ENCODE measurements at regions not wholly inside any gene's neighbourhood (a gene's known extent, or its start where the extent isn't known, plus 50 kb on each side); places are given as distances from the start of the nearest gene placed in this dataset.

GRCh38 chr6:135655055-135655454, 157.5 kb upstream of the AHI1 start:
- H3K36me3 Mint-ChIP-seq (ENCODE audit: low read depth) = peaks cover 7% of the 10 kb centered on the region
- intact Hi-C loops (cut with DNase I, micrococcal nuclease) = no loop called here
- ChIA-PET POLR2A (no interaction called here), CTCF (interaction anchor here (0.6 to 0.7 kb wide), 2 partner anchors 378 to 589 kb away, joined by 3 to 4 read pairs; no protein-coding TSS in a partner anchor)
- ATAC-seq (no peak), DNase-seq (no peak)
- H3K27ac Mint-ChIP-seq = no peak overlapping the region
- peaks cover 8% of the 10 kb centered on the region for H3K4me1 Mint-ChIP-seq
- no peak overlapping the region for H3K4me3 Mint-ChIP-seq
- peaks cover 2% of the 10 kb centered on the region for H3K27me3 Mint-ChIP-seq
- peaks cover 26% of the 10 kb centered on the region for H3K9me3 Mint-ChIP-seq (ENCODE audit: low read depth)

GRCh38 chr6:135657207-135657606, 159.7 kb upstream of the AHI1 start:
- DNase-seq = no peak
- peaks cover 2% of the 10 kb centered on the region for H3K36me3 Mint-ChIP-seq (ENCODE audit: low read depth)
- ChIA-PET POLR2A (no interaction called here), CTCF (interaction anchor here (0.6 to 1.6 kb wide), 5 partner anchors 10 to 531 kb away, joined by 3 to 6 read pairs (median 4); no protein-coding TSS in a partner anchor)
- intact Hi-C loops (cut with DNase I, micrococcal nuclease) = no loop called here
- peak overlapping the region; percentile 43 for H3K27ac Mint-ChIP-seq
- H3K4me3 Mint-ChIP-seq = no peak overlapping the region
- H3K4me1 Mint-ChIP-seq = peaks cover under 1% of the 10 kb centered on the region
- H3K9me3 Mint-ChIP-seq (ENCODE audit: low read depth) = peaks cover 18% of the 10 kb centered on the region
- H3K27me3 Mint-ChIP-seq = peaks cover 7% of the 10 kb centered on the region
- ATAC-seq = no peak

- peaks cover 2% of the 10 kb centered on the region for H3K36me3 Mint-ChIP-seq (ENCODE audit: low read depth)
- intact Hi-C loops (cut with DNase I, micrococcal nuclease) = no loop called here
- H3K4me1 Mint-ChIP-seq = no peaks in the 10 kb centered on the region
- H3K27me3 Mint-ChIP-seq = peaks cover 10% of the 10 kb centered on the region
- no peak overlapping the region for H3K4me3 Mint-ChIP-seq
- POLR2A ChIA-PET = no interaction called here
- ATAC-seq (no peak), DNase-seq (no peak)
- no peak overlapping the region for H3K27ac Mint-ChIP-seq
- H3K9me3 Mint-ChIP-seq (ENCODE audit: low read depth) = peaks cover 18% of the 10 kb centered on the region
- CTCF ChIA-PET = no interaction called here
Observed at GRCh38 chr6:135658481-135658880, 160.9 kb upstream of the AHI1 start.

GRCh38 chr6:135658916-135659315, 161.4 kb upstream of the AHI1 start:
- intact Hi-C loops (cut with DNase I, micrococcal nuclease) = no loop called here
- Mint-ChIP-seq H3K4me3 (no peak overlapping the region), H3K27me3 (peaks cover 10% of the 10 kb centered on the region), H3K27ac (no peak overlapping the region), H3K9me3 (ENCODE audit: low read depth) (peaks cover 14% of the 10 kb centered on the region), H3K36me3 (ENCODE audit: low read depth) (peaks cover 2% of the 10 kb centered on the region), H3K4me1 (no peaks in the 10 kb centered on the region)
- POLR2A ChIA-PET = no interaction called here
- ATAC-seq (no peak), DNase-seq (no peak)
- CTCF ChIA-PET = no interaction called here

GRCh38 chr6:135664527-135664926, 167.0 kb upstream of the AHI1 start:
- CTCF ChIA-PET = no interaction called here

GRCh38 chr6:135665935-135666334, 168.4 kb upstream of the AHI1 start:
- H3K27ac Mint-ChIP-seq = no peak overlapping the region
- H3K4me3 Mint-ChIP-seq = no peak overlapping the region
- H3K27me3 Mint-ChIP-seq = peaks cover 16% of the 10 kb centered on the region
- DNase-seq (no peak), ATAC-seq (no peak)
- H3K36me3 Mint-ChIP-seq (ENCODE audit: low read depth) = no peaks in the 10 kb centered on the region
- CTCF ChIA-PET = interaction anchor here (0.6 to 0.9 kb wide), 3 partner anchors 73 to 547 kb away, joined by 3 read pairs; no protein-coding TSS in a partner anchor
- POLR2A ChIA-PET = no interaction called here
- no peaks in the 10 kb centered on the region for H3K9me3 Mint-ChIP-seq (ENCODE audit: low read depth)
- intact Hi-C loops (cut with DNase I, micrococcal nuclease) = no loop called here
- H3K4me1 Mint-ChIP-seq = no peaks in the 10 kb centered on the region

More at GRCh38 chr6:135664527-135664926, 167.0 kb upstream of the AHI1 start:
- no peaks in the 10 kb centered on the region for H3K9me3 Mint-ChIP-seq (ENCODE audit: low read depth)
- H3K4me1 Mint-ChIP-seq = no peaks in the 10 kb centered on the region
- POLR2A ChIA-PET = no interaction called here
- peaks cover 16% of the 10 kb centered on the region for H3K27me3 Mint-ChIP-seq
- intact Hi-C loops (cut with DNase I, micrococcal nuclease) = no loop called here
- ATAC-seq (no peak), DNase-seq (no peak)
- H3K4me3 Mint-ChIP-seq = no peak overlapping the region
- no peak overlapping the region for H3K27ac Mint-ChIP-seq
- H3K36me3 Mint-ChIP-seq (ENCODE audit: low read depth) = no peaks in the 10 kb centered on the region

GRCh38 chr6:135667691-135668455, 170.3 kb upstream of the AHI1 start:
- intact Hi-C loops (cut with DNase I, micrococcal nuclease) = no loop called here
- H3K4me3 Mint-ChIP-seq = no peak overlapping the region
- H3K9me3 Mint-ChIP-seq (ENCODE audit: low read depth) = peaks cover 9% of the 10 kb centered on the region
- no peak for ATAC-seq
- H3K27me3 Mint-ChIP-seq = peaks cover 10% of the 10 kb centered on the region
- CTCF ChIA-PET = interaction anchor here (0.9 to 1.4 kb wide), 3 partner anchors 11 to 559 kb away, joined by 3 to 4 read pairs (median 3); no protein-coding TSS in a partner anchor
- POLR2A ChIA-PET = no interaction called here
- no peak overlapping the region for H3K27ac Mint-ChIP-seq
- no peak for DNase-seq
- no peaks in the 10 kb centered on the region for H3K36me3 Mint-ChIP-seq (ENCODE audit: low read depth)
- no peaks in the 10 kb centered on the region for H3K4me1 Mint-ChIP-seq

GRCh38 chr6:135672256-135672655, 174.7 kb upstream of the AHI1 start:
- H3K36me3 Mint-ChIP-seq (ENCODE audit: low read depth) = no peaks in the 10 kb centered on the region
- DNase-seq = no peak
- H3K27me3 Mint-ChIP-seq = peaks cover 3% of the 10 kb centered on the region
- H3K4me3 Mint-ChIP-seq = no peak overlapping the region
- H3K27ac Mint-ChIP-seq = no peak overlapping the region
- H3K4me1 Mint-ChIP-seq = peaks cover 19% of the 10 kb centered on the region
- no peak for ATAC-seq
- peaks cover 9% of the 10 kb centered on the region for H3K9me3 Mint-ChIP-seq (ENCODE audit: low read depth)
- intact Hi-C loops (cut with DNase I, micrococcal nuclease) = no loop called here
- POLR2A ChIA-PET = no interaction called here
- CTCF ChIA-PET = interaction anchor here (1.0 to 2.5 kb wide), 2 partner anchors 238 to 555 kb away, joined by 3 to 8 read pairs; no protein-coding TSS in a partner anchor

GRCh38 chr6:135673501-135674309, 176.2 kb upstream of the AHI1 start:
- peak; percentile 44 for DNase-seq

GRCh38 chr6:135675026-135675425, 176.5 kb upstream of the PDE7B start:
- H3K27me3 Mint-ChIP-seq = no peaks in the 10 kb centered on the region

More at GRCh38 chr6:135673501-135674309, 176.2 kb upstream of the AHI1 start:
- peaks cover 9% of the 10 kb centered on the region for H3K9me3 Mint-ChIP-seq (ENCODE audit: low read depth)
- no peaks in the 10 kb centered on the region for H3K27me3 Mint-ChIP-seq
- H3K4me3 Mint-ChIP-seq = no peak overlapping the region
- ATAC-seq = no peak
- peak overlapping the region; percentile 40 for H3K27ac Mint-ChIP-seq
- POLR2A ChIA-PET = no interaction called here
- intact Hi-C loops (cut with DNase I, micrococcal nuclease) = no loop called here
- no peaks in the 10 kb centered on the region for H3K36me3 Mint-ChIP-seq (ENCODE audit: low read depth)
- CTCF ChIA-PET = interaction anchor here (1.1 to 2.5 kb wide), 4 partner anchors 112 to 553 kb away, joined by 3 to 8 read pairs (median 6); no protein-coding TSS in a partner anchor
- H3K4me1 Mint-ChIP-seq = peaks cover 19% of the 10 kb centered on the region

GRCh38 chr6:135675862-135676261, 175.6 kb upstream of the PDE7B start:
- H3K9me3 Mint-ChIP-seq (ENCODE audit: low read depth) = peaks cover 9% of the 10 kb centered on the region
- DNase-seq (peak; percentile 51), ATAC-seq (peak; percentile 82)
- no peak overlapping the region for H3K4me3 Mint-ChIP-seq
- no peaks in the 10 kb centered on the region for H3K36me3 Mint-ChIP-seq (ENCODE audit: low read depth)
- peaks cover 19% of the 10 kb centered on the region for H3K4me1 Mint-ChIP-seq
- intact Hi-C loops (cut with DNase I, micrococcal nuclease) = loop anchor here (1.0 to 5.0 kb wide), 7 partner anchors 139 to 641 kb away; no protein-coding TSS in a partner anchor
- ChIA-PET POLR2A (no interaction called here), CTCF (interaction anchor here (0.6 to 2.9 kb wide), 11 partner anchors 66 to 554 kb away, joined by 3 to 12 read pairs (median 4); no protein-coding TSS in a partner anchor)
- H3K27me3 Mint-ChIP-seq = no peaks in the 10 kb centered on the region
- H3K27ac Mint-ChIP-seq = no peak overlapping the region

More at GRCh38 chr6:135675026-135675425, 176.5 kb upstream of the PDE7B start:
- peaks cover 19% of the 10 kb centered on the region for H3K4me1 Mint-ChIP-seq
- no peak for ATAC-seq
- H3K36me3 Mint-ChIP-seq (ENCODE audit: low read depth) = no peaks in the 10 kb centered on the region
- peaks cover 9% of the 10 kb centered on the region for H3K9me3 Mint-ChIP-seq (ENCODE audit: low read depth)
- POLR2A ChIA-PET = no interaction called here
- intact Hi-C loops (cut with DNase I, micrococcal nuclease) = loop anchor here (1.0 to 5.0 kb wide), 4 partner anchors 139 to 642 kb away; no protein-coding TSS in a partner anchor
- no peak overlapping the region for H3K4me3 Mint-ChIP-seq
- DNase-seq = no peak
- no peak overlapping the region for H3K27ac Mint-ChIP-seq
- CTCF ChIA-PET = interaction anchor here (0.6 to 2.9 kb wide), 10 partner anchors 40 to 552 kb away, joined by 3 to 12 read pairs (median 4); no protein-coding TSS in a partner anchor

Measured in activated CD4-positive, alpha-beta T cell treated with anti-CD3 and anti-CD28 coated beads for 36 hours (primary cell).